Ishikawa (cell line): ENCODE measurements at regions not wholly inside any gene's neighbourhood (a gene's known extent, or its start where the extent isn't known, plus 50 kb on each side); places are given as distances from the start of the nearest gene placed in this dataset.

Experiments used
- CEBPB ChIP-seq: IDR thresholded peaks from 2 replicates; pipeline ENCODE4 v1.6.1; 2012
- CREB1 ChIP-seq: IDR thresholded peaks from 2 replicates; pipeline ENCODE4 v1.6.1; 2012; ENCODE audit warnings: low read depth
- EGR1 ChIP-seq: IDR thresholded peaks from 2 replicates; pipeline ENCODE4 v1.6.1; 2012
- EP300 ChIP-seq: IDR thresholded peaks from 2 replicates; pipeline ENCODE4 v1.6.1; 2012; ENCODE audit warnings: borderline replicate concordance
- FOXM1 ChIP-seq: IDR thresholded peaks from 2 replicates; pipeline ENCODE4 v1.6.1; 2012; ENCODE audit warnings: low read depth, borderline replicate concordance
- NFIC ChIP-seq: IDR thresholded peaks from 2 replicates; pipeline ENCODE4 v1.6.1; 2012
- RAD21 ChIP-seq: IDR thresholded peaks from 2 replicates; pipeline ENCODE4 v1.6.1; 2012; ENCODE audit warnings: low read depth
- TAF1 ChIP-seq: IDR thresholded peaks from 2 replicates; pipeline ENCODE4 v1.6.1; 2012; ENCODE audit warnings: low read depth, mild to moderate bottlenecking
- TCF12 ChIP-seq: IDR thresholded peaks from 2 replicates; pipeline ENCODE4 v1.6.1; 2012; ENCODE audit warnings: low read depth
- TEAD4 ChIP-seq: IDR thresholded peaks from 2 replicates; pipeline ENCODE4 v1.6.1; 2012
- YY1 ChIP-seq: IDR thresholded peaks from 2 replicates; pipeline ENCODE4 v1.6.1; 2012; ENCODE audit warnings: low read depth
- ZBTB7A ChIP-seq: IDR thresholded peaks from 2 replicates; pipeline ENCODE4 v1.6.1; 2012; ENCODE audit warnings: low read depth
- TF ChIP-seq, protein P1 (sequence below): IDR thresholded peaks from 2 replicates; pipeline ENCODE4 v1.6.1; 2012
- TF ChIP-seq, protein P2 (sequence below): IDR thresholded peaks from 2 replicates; pipeline ENCODE4 v1.6.1; 2012; ENCODE audit warnings: low read depth, mild to moderate bottlenecking
- TF ChIP-seq, protein P3 (sequence below): IDR thresholded peaks from 2 replicates; pipeline ENCODE4 v1.6.1; 2012

GRCh38 chr10:47104786-47105385, 193.7 kb downstream of the PTPN20 start:
- TF ChIP-seq FOXM1 (no peak), TEAD4 (no peak), EP300 (no peak), ZBTB7A (no peak), CEBPB (no peak), EGR1 (no peak), RAD21 (no peak), NFIC (no peak), CREB1 (no peak), TAF1 (no peak)
- TF ChIP-seq, protein P1, sequence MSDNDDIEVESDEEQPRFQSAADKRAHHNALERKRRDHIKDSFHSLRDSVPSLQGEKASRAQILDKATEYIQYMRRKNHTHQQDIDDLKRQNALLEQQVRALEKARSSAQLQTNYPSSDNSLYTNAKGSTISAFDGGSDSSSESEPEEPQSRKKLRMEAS: no peak
- TF ChIP-seq, protein P2, sequence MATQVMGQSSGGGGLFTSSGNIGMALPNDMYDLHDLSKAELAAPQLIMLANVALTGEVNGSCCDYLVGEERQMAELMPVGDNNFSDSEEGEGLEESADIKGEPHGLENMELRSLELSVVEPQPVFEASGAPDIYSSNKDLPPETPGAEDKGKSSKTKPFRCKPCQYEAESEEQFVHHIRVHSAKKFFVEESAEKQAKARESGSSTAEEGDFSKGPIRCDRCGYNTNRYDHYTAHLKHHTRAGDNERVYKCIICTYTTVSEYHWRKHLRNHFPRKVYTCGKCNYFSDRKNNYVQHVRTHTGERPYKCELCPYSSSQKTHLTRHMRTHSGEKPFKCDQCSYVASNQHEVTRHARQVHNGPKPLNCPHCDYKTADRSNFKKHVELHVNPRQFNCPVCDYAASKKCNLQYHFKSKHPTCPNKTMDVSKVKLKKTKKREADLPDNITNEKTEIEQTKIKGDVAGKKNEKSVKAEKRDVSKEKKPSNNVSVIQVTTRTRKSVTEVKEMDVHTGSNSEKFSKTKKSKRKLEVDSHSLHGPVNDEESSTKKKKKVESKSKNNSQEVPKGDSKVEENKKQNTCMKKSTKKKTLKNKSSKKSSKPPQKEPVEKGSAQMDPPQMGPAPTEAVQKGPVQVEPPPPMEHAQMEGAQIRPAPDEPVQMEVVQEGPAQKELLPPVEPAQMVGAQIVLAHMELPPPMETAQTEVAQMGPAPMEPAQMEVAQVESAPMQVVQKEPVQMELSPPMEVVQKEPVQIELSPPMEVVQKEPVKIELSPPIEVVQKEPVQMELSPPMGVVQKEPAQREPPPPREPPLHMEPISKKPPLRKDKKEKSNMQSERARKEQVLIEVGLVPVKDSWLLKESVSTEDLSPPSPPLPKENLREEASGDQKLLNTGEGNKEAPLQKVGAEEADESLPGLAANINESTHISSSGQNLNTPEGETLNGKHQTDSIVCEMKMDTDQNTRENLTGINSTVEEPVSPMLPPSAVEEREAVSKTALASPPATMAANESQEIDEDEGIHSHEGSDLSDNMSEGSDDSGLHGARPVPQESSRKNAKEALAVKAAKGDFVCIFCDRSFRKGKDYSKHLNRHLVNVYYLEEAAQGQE: no peak
- TF ChIP-seq, protein P3, sequence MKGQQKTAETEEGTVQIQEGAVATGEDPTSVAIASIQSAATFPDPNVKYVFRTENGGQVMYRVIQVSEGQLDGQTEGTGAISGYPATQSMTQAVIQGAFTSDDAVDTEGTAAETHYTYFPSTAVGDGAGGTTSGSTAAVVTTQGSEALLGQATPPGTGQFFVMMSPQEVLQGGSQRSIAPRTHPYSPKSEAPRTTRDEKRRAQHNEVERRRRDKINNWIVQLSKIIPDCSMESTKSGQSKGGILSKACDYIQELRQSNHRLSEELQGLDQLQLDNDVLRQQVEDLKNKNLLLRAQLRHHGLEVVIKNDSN: no peak

- no peak for TF ChIP-seq TCF12
- no peak for TF ChIP-seq CEBPB
- TF ChIP-seq, protein P1: no peak
- TF ChIP-seq, protein P3: no peak
- no peak for TF ChIP-seq TAF1
- no peak for TF ChIP-seq EP300
- TF ChIP-seq TEAD4: no peak
- TF ChIP-seq FOXM1: no peak
- no peak for TF ChIP-seq NFIC
- TF ChIP-seq ZBTB7A: no peak
- TF ChIP-seq, protein P2: no peak
- TF ChIP-seq RAD21: no peak
- no peak for TF ChIP-seq YY1
Observed at GRCh38 chr10:47107007-47107747, 192.8 kb upstream of the GDF10 start.

- TF ChIP-seq TAF1: no peak
Observed at GRCh38 chr10:47109906-47110305, 190.1 kb upstream of the GDF10 start.

- TF ChIP-seq TAF1: no peak
- TF ChIP-seq FOXM1: no peak
- TF ChIP-seq, protein P3: no peak
- no peak for TF ChIP-seq EP300
- TF ChIP-seq TCF12: no peak
- TF ChIP-seq TEAD4: no peak
- TF ChIP-seq ZBTB7A: no peak
- TF ChIP-seq RAD21: no peak
- TF ChIP-seq, protein P1: no peak
- TF ChIP-seq EGR1: no peak
- TF ChIP-seq YY1: no peak
- TF ChIP-seq CREB1: no peak
Observed at GRCh38 chr10:47111329-47111862, 188.6 kb upstream of the GDF10 start.

DNA sequence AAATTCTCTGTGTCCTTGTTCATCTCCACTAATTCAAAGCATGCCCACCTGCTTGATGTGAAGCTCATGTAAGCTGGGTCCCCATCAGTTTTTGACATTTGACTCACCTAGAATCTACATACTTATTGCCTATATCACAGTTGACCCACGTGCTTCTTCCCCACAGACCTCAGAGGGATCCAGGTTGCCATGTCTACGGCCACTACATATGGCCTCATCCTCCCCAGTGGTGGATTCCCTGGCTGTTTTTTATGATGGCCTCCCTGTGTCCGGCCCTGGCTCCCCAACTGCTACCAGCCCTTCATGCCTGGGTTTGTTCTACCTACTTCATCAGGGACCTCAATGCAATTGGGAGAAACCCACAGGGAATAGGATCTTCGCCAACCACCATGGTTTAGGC, 187.4 kb upstream of the GDF10 start:
- TF ChIP-seq, protein P1: no peak
- TF ChIP-seq, protein P2: no peak
- TF ChIP-seq, protein P3: no peak
- TF ChIP-seq TAF1: no peak
- no peak for TF ChIP-seq ZBTB7A
- no peak for TF ChIP-seq RAD21
- TF ChIP-seq TCF12: no peak
- no peak for TF ChIP-seq EGR1
- TF ChIP-seq CREB1: no peak
- no peak for TF ChIP-seq NFIC
- TF ChIP-seq EP300: no peak
- TF ChIP-seq TEAD4: no peak
- no peak for TF ChIP-seq CEBPB
- TF ChIP-seq FOXM1: no peak
- TF ChIP-seq YY1: no peak
